ENCODE measurements at regions not wholly inside any gene's neighbourhood (a gene's known extent, or its start where the extent isn't known, plus 50 kb on each side); places are given as distances from the start of the nearest gene placed in this dataset.

GRCh38 chr12:17322090-17322489, 716.1 kb upstream of the LMO3 start:
- H3K4me3 ChIP-seq (ENCODE audit: low read depth, low read length): no peak overlapping the region
- TF ChIP-seq CTCF (IDR thresholded peaks at IDR 0.05; ENCODE audit: insufficient read depth, low read depth, low read length, missing control alignments): no peak
- DNase-seq (ENCODE audit: low read depth): no peak

DNA sequence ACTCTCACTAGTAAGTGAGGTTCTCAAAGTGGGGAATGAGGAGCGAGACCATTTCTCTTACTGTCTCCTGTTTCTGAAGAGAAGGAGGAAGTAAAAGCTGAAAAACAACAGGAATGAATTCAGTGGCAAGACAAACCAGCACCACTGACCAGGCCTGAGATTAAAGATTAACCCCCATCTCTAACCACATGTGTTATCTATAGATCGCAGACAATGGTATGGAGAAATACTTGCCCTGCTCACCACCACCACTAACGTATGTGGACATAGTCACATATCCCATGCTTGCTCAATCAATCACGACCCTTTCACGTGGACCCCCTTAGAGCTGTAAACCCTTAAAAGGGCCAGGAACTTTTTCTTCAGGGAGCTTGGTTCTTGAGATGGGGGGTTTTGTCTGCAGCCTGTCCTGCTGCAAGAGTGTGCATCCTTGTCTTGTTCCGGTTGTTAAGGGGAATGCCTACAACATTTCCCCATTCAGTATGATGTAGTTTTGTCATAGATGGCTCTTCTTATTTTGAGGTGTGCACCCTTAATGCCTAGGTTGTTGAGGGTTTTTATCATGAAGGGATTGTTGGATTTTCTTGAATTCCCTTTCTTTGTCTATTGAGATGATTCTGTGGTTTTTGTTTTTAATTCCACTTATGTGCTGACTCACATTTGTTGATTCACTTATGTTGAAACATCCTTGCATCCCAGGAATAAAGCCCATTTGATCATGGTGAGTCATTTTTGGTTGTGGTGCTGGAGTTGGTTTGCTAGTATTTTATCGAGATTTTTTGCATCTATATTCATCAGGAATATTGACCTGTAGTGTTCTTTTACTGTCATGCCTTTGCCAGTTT, 698.8 kb upstream of the LMO3 start:
- DNase-seq (ENCODE audit: low read depth): no peak
- no peak overlapping the region for H3K4me3 ChIP-seq (ENCODE audit: low read depth, low read length)
- no peak for TF ChIP-seq CTCF (IDR thresholded peaks at IDR 0.05; ENCODE audit: insufficient read depth, low read depth, low read length, missing control alignments)

- no peak overlapping the region for H3K4me3 ChIP-seq (ENCODE audit: low read depth, low read length)
- no peak for TF ChIP-seq CTCF (IDR thresholded peaks at IDR 0.05; ENCODE audit: insufficient read depth, low read depth, low read length, missing control alignments)
- DNase-seq (ENCODE audit: low read depth): no peak
These were observed 696.0 kb upstream of the LMO3 start for GRCh38 chr12:17302001-17302400.

- DNase-seq (ENCODE audit: low read depth): no peak
- no peak overlapping the region for H3K4me3 ChIP-seq (ENCODE audit: low read depth, low read length)
- TF ChIP-seq CTCF (IDR thresholded peaks at IDR 0.05; ENCODE audit: insufficient read depth, low read depth, low read length, missing control alignments): no peak
These were observed 695.6 kb upstream of the LMO3 start for GRCh38 chr12:17301544-17301943.

DNA sequence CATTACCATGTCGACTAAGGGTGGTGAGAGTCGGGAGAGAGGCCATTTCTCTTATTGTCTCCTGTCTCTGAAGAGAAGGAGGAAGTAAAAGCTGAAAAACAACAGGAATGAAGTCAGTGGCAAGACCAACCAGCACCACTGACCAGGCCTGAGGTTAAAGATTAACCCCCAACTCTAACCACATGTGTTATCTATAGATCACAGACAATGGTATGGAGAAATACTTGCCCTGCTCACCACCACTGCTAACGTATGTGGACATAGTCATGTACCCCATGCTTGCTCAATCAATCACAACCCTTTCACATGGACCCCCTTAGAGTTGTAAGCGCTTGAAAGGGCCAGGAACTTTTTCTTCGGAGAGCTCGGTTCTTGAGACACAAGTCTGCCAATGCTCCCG, 690.9 kb upstream of the LMO3 start:
- no peak for DNase-seq (ENCODE audit: low read depth)
- no peak for TF ChIP-seq CTCF (IDR thresholded peaks at IDR 0.05; ENCODE audit: insufficient read depth, low read depth, low read length, missing control alignments)
- no peak overlapping the region for H3K4me3 ChIP-seq (ENCODE audit: low read depth, low read length)

DNA sequence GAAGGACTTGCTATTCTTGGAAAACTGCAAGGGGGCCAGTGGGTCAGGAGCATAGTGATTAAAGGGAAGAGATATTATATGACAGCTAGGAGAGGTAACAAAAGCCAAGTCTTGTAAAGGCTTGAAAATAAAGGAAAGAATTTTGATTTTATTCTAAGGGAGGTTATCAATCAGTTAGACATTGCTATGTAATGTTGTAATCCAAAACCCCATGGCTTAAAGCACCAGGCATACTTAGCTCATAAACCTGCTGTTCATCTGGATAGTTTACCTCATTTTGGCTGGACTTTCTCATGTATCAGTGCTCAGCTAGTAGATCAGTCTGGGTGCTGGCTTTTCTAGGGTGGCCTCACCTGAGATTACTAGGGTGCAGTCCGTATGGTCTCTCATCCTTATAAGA, 680.9 kb upstream of the LMO3 start:
- no peak overlapping the region for H3K4me3 ChIP-seq (ENCODE audit: low read depth, low read length)
- TF ChIP-seq CTCF (IDR thresholded peaks at IDR 0.05; ENCODE audit: insufficient read depth, low read depth, low read length, missing control alignments): no peak
- DNase-seq (ENCODE audit: low read depth): no peak

- DNase-seq (ENCODE audit: low read depth): no peak
- no peak overlapping the region for H3K4me3 ChIP-seq (ENCODE audit: low read depth, low read length)
- no peak for TF ChIP-seq CTCF (IDR thresholded peaks at IDR 0.05; ENCODE audit: insufficient read depth, low read depth, low read length, missing control alignments)
These were observed 678.9 kb upstream of the LMO3 start for GRCh38 chr12:17284873-17285272.
